ENCODE measurements at regions not wholly inside any gene's neighbourhood (a gene's known extent, or its start where the extent isn't known, plus 50 kb on each side); places are given as distances from the start of the nearest gene placed in this dataset.

- no peak overlapping the region for H4K8ac ChIP-seq (ENCODE audit: extremely low read depth, insufficient read depth, low read length)
- H2AFZ ChIP-seq (ENCODE audit: low read length), result no peak overlapping the region
- no peak overlapping the region for H3K18ac ChIP-seq (ENCODE audit: extremely low read depth, low read length)
- H3K27me3 ChIP-seq (replicated peaks in 1 of 4; ENCODE audit: control insufficient read depth in 3 of 4, extremely low read depth in 1 of 4, insufficient read depth in 3 of 4, low read length in 3 of 4), result no peaks in the 10 kb centered on the region
- H2BK5ac ChIP-seq (ENCODE audit: low read depth, low read length), result no peak overlapping the region
- H3K27ac ChIP-seq (ENCODE audit: low read depth, low read length), result no peak overlapping the region
- no peak overlapping the region for H2BK120ac ChIP-seq (replicated peaks; ENCODE audit: low read depth, low read length)
- no peak overlapping the region for H4K91ac ChIP-seq (replicated peaks; ENCODE audit: insufficient read length, low read length)
- no peak overlapping the region for H2AK5ac ChIP-seq (ENCODE audit: low read depth, low read length)
- no peak for DNase-seq (ENCODE audit: low read depth in 1 of 2, low spot score in 2 of 2)
- POLR2A ChIA-PET (ENCODE audit: partially characterized antibody), result no interaction called here
- H4K5ac ChIP-seq (ENCODE audit: insufficient read length, low read depth, low read length), result no peak overlapping the region
- no peak overlapping the region for H3K4ac ChIP-seq (replicated peaks; ENCODE audit: insufficient read length, low read depth, low read length)
- CTCF ChIA-PET (ENCODE audit: partially characterized antibody), result interaction anchor here (0.9 to 2.1 kb wide), 7 partner anchors 11 to 478 kb away, joined by 3 to 9 read pairs (median 3); no protein-coding TSS in a partner anchor
- no peak overlapping the region for H2BK20ac ChIP-seq (ENCODE audit: low read length)
- WGBS, 2 experiments (ENCODE audit: extremely low coverage in 1 of 2, insufficient coverage in 1 of 2, insufficient read length in 1 of 2, insufficient replicate concordance in 2 of 2, low coverage in 1 of 2, low lambda C conversion rate in 2 of 2, missing lambda C conversion rate in 1 of 2), result 94% methylated on average over 6 of the region's 6 CpGs; no CpG with 5 or more reads in 1 of the 2 experiments
- H3K14ac ChIP-seq (ENCODE audit: insufficient read length), result no peak overlapping the region
- H3K79me2 ChIP-seq (ENCODE audit: control insufficient read depth in 1 of 2, insufficient read depth in 2 of 2, low read length in 2 of 2), result no peaks in the 10 kb centered on the region
- H3K23ac ChIP-seq (ENCODE audit: insufficient read length), result no peak overlapping the region
- H3K4me3 ChIP-seq (ENCODE audit: extremely low read depth in 1 of 4, insufficient read depth in 2 of 4, low read depth in 3 of 4, low read length in 4 of 4), result no peak overlapping the region
- no peak for FAIRE-seq
- H2BK15ac ChIP-seq (ENCODE audit: low read length), result no peak overlapping the region
- no peaks in the 10 kb centered on the region for H3K4me1 ChIP-seq (replicated peaks in 1 of 4; ENCODE audit: control insufficient read depth in 3 of 4, insufficient read depth in 4 of 4, low read length in 3 of 4)
- H3K36me3 ChIP-seq (ENCODE audit: control insufficient read depth in 2 of 4, insufficient read depth in 4 of 4, low read length in 3 of 4), result no peaks in the 10 kb centered on the region
- H3K9ac ChIP-seq (replicated peaks in 1 of 4; ENCODE audit: extremely low read depth in 1 of 4, low read depth in 3 of 4, low read length in 3 of 4), result no peak overlapping the region
- peaks cover 0 to 3% of the 10 kb centered on the region in 2 experiments; a peak in 1 of 4 replicates for H3K9me3 ChIP-seq (ENCODE audit: insufficient read depth in 2 of 2, low read depth in 1 of 2, low read length in 1 of 2)
- no peak overlapping the region for H3K56ac ChIP-seq (replicated peaks; ENCODE audit: insufficient read length, low read depth, low read length)
- no peaks in the 10 kb centered on the region for H4K20me1 ChIP-seq (replicated peaks in 1 of 2; ENCODE audit: control insufficient read depth in 1 of 2, insufficient read depth in 2 of 2, low read length in 2 of 2)
- H3K79me1 ChIP-seq (ENCODE audit: low read depth, low read length), result no peaks in the 10 kb centered on the region
- no peaks in the 10 kb centered on the region for H3K23me2 ChIP-seq (ENCODE audit: low read depth, low read length)
- H2BK12ac ChIP-seq (ENCODE audit: low read depth, low read length), result no peak overlapping the region
- H3K4me2 ChIP-seq (ENCODE audit: insufficient read depth in 1 of 2, low read depth in 2 of 2, low read length in 2 of 2), result no peak overlapping the region
- TF ChIP-seq RNF2 (IDR thresholded peaks at IDR 0.05; ENCODE audit: borderline replicate concordance, low read depth, low read length, missing control alignments, poor library complexity, severe bottlenecking) (no peak), EZH2 (IDR thresholded peaks at IDR 0.05; ENCODE audit: low read depth, low read length, severe bottlenecking) (no peak), ASH2L (IDR thresholded peaks at IDR 0.05; ENCODE audit: low read length) (no peak), EP300 (IDR thresholded peaks at IDR 0.05; ENCODE audit: borderline replicate concordance in 1 of 2, low read depth in 2 of 2, low read length in 2 of 2) (no peak), KDM1A (IDR thresholded peaks at IDR 0.05; ENCODE audit: borderline replicate concordance, low read length) (no peak), MAFK (IDR thresholded peaks at IDR 0.05; ENCODE audit: low read depth, low read length) (no peak), SAP30 (IDR thresholded peaks at IDR 0.05; ENCODE audit: insufficient read depth, insufficient replicate concordance, low read length) (no peak)
These were observed 87.9 kb upstream of the NPSR1 start for GRCh38 chr7:34569975-34570699.

Data from H1 (cell line).